ENCODE measurements at regions not wholly inside any gene's neighbourhood (a gene's known extent, or its start where the extent isn't known, plus 50 kb on each side); places are given as distances from the start of the nearest gene placed in this dataset.
A peak's percentile ranks its signal among the peaks of the same experiment; 100 is the strongest.
"Not testable (repeated sequence)": the region's sequence is repeated elsewhere in the genome, so short reads cannot be mapped to it uniquely, and the experiment has no call there.

GRCh38 chr9:82789155-82789824, 273.7 kb downstream of the RASEF start:
- DNase-seq (ENCODE audit: low spot score): no peak

GRCh38 chr9:82790875-82791274, 272.1 kb downstream of the RASEF start:
- DNase-seq (ENCODE audit: low spot score): peak; percentile 4

GRCh38 chr9:82791692-82792091, 271.2 kb downstream of the RASEF start:
- DNase-seq (ENCODE audit: low spot score): no peak

- peak; percentile 43 for DNase-seq (ENCODE audit: low spot score)
Observed at GRCh38 chr9:82797534-82797933, 265.4 kb downstream of the RASEF start.

GRCh38 chr9:82799286-82799685, 263.7 kb downstream of the RASEF start:
- DNase-seq (ENCODE audit: low spot score): no peak

GRCh38 chr9:82805027-82805426, 257.9 kb downstream of the RASEF start:
- DNase-seq (ENCODE audit: low spot score): no peak

GRCh38 chr9:82808478-82808877, 254.5 kb downstream of the RASEF start:
- DNase-seq (ENCODE audit: low spot score): no peak

GRCh38 chr9:82810915-82811314, 252.0 kb downstream of the RASEF start:
- peak; percentile 94 for DNase-seq (ENCODE audit: low spot score)

- no peak for DNase-seq (ENCODE audit: low spot score)
Observed at GRCh38 chr9:82819260-82819659, 243.7 kb downstream of the RASEF start.

GRCh38 chr9:82820186-82820585, 242.8 kb downstream of the RASEF start:
- DNase-seq (ENCODE audit: low spot score): no peak

- no peak for DNase-seq (ENCODE audit: low spot score)
Observed at GRCh38 chr9:82829818-82830217, 233.1 kb downstream of the RASEF start.

- no peak for DNase-seq (ENCODE audit: low spot score)
Observed at GRCh38 chr9:82865524-82865923, 197.4 kb downstream of the RASEF start.

GRCh38 chr9:82880336-82881050, 182.4 kb downstream of the RASEF start:
- no peak for DNase-seq (ENCODE audit: low spot score)

GRCh38 chr9:82882138-82882537, 180.8 kb downstream of the RASEF start:
- peak; percentile 81 for DNase-seq (ENCODE audit: low spot score)

GRCh38 chr9:82882748-82883147, 180.2 kb downstream of the RASEF start:
- peak; percentile 32 for DNase-seq (ENCODE audit: low spot score)

GRCh38 chr9:82883436-82883835, 179.5 kb downstream of the RASEF start:
- no peak for DNase-seq (ENCODE audit: low spot score)

- not testable (repeated sequence) for DNase-seq (ENCODE audit: low spot score)
Observed at GRCh38 chr9:82883974-82884373, 179.0 kb downstream of the RASEF start.

- DNase-seq (ENCODE audit: low spot score): no peak
Observed at GRCh38 chr9:82890401-82890800, 172.5 kb downstream of the RASEF start.

- DNase-seq (ENCODE audit: low spot score): no peak
Observed at GRCh38 chr9:82890865-82891264, 172.1 kb downstream of the RASEF start.

GRCh38 chr9:82891321-82891720, 171.6 kb downstream of the RASEF start:
- no peak for DNase-seq (ENCODE audit: low spot score)

- DNase-seq (ENCODE audit: low spot score): no peak
Observed at GRCh38 chr9:82893549-82893948, 169.4 kb downstream of the RASEF start.

GRCh38 chr9:82894548-82894947, 168.4 kb downstream of the RASEF start:
- no peak for DNase-seq (ENCODE audit: low spot score)

GRCh38 chr9:82894961-82895821, 167.8 kb downstream of the RASEF start:
- DNase-seq (ENCODE audit: low spot score): no peak
